ENCODE measurements at regions not wholly inside any gene's neighbourhood (a gene's known extent, or its start where the extent isn't known, plus 50 kb on each side); places are given as distances from the start of the nearest gene placed in this dataset.

DNA sequence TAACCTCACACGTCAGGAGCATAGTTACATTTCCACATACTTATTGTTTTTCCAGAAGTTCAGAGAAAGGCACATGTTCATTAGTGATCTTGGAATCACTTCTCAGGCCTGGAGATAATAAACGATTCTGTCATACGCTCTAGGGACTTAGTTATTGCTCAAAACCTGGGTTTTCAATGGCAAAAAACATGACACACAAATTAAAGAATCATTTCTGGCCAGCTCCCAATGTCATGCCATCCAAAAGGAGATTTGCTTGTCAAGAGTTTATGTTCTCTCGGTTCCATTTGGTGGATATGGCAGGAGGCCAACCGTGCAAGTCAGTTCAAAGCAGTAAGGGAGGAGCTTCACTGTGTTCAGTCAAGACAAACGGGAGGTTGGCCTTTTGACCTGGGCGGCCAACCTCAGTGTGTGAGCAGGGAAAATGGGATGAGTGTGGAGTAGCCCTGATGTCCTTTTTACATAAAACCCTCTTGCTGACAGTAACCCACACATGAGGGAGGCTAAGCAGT is 123.4 kb downstream of the NXNL2 start:
- DNase-seq (ENCODE audit: low read depth, low spot score), result no peak

DNA sequence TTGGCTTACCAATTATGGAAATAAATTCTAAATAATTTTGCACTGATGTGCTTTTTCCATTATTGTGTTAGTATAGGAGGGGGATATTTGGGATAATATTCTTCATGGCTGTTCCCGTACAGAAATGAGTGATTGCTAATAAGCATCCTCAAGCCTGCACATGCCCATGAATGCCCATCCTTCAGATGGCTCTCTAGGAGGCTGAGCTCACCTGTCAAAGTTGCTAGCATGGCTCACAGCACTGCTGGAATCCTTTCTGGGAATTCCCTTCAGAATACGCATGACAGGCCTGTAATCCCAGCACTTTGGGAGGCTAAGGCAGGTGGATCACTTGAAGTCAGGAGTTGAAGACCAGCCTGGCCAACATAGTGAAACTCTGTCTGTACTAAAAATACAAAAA is 124.1 kb downstream of the NXNL2 start:
- no peak for DNase-seq (ENCODE audit: low read depth, low spot score)

DNA sequence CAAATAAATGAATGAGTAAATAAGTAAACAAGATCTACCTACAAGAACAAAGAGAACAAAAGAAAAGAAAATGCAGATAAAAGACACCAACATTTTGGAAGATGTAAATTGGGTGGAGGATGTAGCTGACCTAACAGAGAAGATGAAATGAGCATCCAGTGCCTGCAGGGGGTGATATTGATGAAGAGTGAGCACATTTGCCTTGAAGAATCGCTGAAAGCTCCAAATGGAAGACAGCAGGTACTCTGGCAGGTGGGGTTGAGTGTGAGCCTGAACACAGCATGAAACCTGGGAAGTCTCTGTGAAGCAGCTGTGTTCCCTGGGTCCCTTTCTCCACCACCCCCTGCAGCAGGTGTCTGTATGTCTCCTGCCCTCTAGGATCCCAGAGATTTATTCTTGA is 125.6 kb downstream of the NXNL2 start:
- peak; percentile 33 for DNase-seq (ENCODE audit: low read depth, low spot score)

DNA sequence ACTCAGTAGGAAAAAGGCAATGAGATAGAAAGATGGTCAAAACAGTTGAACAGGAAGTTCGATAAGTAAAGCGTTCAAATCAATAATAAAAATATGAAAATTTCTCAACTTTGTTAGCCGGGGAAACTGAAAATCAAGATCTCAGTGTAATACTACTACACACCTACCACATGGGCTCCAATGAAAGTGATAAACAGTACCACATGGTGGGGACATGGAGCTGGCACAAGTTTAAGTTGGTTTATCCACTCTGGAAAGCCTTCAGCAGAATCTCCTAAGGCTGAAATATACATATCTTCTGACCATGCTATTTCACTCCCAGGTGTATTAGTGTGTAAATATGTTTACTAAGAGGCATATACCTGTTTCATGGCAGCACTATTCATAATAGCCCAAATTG is 126.8 kb downstream of the NXNL2 start:
- DNase-seq (ENCODE audit: low read depth, low spot score), result no peak

DNA sequence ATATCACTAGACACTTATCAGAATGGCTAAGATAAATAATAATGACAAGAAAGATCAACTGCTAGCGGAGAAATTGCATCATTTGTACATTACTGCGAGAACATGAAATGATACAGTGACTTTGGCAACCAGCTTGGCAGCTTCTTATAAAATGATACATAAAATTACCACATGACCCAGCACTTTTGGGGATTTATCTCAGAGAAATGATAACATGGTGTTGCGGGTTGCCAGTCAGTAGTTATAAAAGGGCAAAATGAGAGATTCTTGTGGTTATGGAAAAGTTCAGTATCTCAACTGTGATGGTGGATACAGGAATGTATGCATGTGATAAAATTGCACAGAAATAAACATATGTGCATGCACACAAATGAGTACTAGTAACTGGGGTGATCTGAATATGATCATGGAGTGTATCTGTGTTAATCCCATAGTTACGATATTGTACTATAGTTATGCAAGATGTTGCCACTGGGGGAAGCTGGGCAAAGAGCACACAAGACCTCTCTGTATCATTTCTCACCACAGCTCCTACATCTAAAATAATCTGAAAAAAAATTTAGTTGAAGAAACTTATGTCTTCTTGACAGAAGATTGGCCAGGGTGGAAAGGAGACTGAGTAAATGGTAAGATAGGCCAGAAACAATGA is 128.9 kb downstream of the NXNL2 start:
- no peak for DNase-seq (ENCODE audit: low read depth, low spot score)

DNA sequence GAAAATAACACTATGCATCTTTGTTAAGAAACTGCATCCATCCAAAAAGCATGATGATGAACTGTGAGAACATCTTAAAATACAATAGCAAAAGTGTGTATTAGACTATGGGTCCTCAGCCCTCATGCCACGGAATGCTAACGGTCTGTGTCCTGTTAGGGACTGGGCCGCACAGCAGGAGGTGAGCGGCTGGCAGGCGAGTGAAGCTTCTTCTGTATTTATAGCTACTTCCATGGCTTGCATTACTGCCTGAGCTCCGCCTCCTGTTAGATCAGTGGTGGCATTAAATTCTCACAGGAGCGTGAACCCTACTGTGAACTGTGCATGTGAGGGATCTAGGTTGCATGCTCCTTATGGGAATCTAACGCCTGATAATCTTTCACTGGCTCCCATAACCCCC is 129.8 kb downstream of the NXNL2 start:
- DNase-seq (ENCODE audit: low read depth, low spot score), result peak; percentile 17

DNA sequence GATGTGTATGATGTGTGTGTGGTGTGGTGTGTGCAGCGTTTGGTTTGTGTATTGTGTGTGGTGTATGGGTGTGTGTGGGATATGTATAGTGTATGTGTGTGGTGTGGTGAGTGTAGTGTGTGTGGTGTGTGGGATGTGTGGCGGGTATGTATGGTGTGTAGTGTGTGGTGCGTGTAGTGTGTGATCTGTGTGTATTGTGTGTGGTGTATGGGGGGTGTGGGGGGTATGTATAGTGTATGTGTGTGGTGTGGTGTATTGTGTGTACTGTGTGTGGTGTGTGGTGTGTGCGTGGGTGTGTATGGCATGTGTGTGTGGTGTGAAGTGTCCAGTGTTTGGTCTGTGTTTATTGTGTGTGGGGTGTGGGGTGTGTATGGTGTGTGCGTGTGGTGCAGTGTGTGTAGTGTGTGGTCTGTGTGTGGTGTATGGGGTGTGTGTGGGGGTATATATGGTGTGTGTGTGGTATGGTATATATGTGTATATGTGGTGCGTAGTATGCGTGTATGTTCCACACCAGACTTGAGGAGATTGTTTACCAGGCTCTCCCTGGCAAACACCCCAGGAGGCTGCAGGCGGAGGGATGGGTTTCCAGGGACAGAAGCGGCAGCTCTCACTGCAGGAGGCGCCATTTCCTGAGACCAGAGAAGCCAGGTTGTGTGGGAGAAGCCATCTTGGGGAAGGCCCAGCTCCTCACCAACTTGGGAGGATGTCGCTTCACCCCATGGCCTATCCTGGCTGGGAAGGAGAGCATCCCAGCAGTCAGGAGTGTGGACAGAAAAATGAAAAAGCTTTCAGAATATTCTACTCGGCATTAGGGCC is 138.1 kb downstream of the NXNL2 start:
- DNase-seq (ENCODE audit: low read depth, low spot score), result peak; percentile 29

DNA sequence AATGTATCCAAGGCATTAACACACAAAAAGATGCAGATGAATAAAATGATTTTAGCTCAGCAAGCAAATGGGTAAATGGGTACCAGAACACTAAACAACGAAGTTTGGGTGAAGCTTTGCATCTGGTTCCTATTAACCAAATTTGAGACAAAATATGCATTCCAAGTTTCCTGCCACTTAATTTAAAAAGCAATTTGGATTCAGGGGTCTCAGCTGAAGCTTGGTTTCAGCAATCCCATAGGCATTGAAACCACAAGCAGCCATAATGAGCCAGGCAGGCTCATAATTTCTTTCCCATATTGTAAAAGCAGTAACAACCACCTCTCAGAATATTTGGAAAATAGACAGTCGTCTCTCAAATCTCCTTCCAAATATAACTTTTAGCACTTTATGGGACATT is 138.9 kb downstream of the NXNL2 start:
- no peak for DNase-seq (ENCODE audit: low read depth, low spot score)

DNA sequence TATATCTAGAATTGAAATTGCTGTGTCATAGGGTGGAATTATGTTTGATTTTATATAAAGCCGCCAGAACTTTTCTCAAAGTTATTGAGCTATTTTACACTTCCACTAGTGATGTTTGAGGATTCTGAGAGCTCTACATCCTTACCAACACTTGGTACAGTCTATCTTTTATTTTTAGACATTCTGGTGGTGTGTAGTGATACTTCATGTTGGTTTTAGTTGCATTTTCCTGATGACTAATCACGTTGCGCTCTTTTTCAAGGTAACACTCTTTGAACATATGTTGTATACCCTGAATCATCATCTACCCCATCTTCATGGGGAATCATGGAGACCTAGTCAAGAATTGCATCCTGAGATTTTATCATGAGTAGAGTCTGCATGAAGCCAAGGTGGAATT is 141.7 kb downstream of the NXNL2 start:
- DNase-seq (ENCODE audit: low read depth, low spot score), result no peak

DNA sequence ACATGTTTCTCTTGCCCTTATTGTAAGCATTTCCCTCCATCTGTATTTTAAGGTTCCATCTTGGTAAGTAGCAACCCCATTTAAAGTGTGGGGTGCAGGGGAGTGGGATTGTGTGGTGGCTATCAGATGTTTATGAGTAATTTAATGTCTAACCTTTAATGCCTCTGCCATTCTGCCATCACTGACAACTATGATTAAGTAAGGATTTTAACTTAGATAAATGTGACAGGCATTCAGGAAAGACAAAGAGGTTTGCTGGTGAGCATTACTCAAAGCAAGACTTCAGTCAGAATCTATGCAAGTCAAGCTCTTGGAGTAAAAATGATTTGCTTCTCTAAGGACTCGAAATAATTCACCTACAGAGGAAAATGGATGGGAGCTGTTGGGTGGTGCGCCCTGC is 143.0 kb downstream of the NXNL2 start:
- DNase-seq (ENCODE audit: low read depth, low spot score), result no peak

DNA sequence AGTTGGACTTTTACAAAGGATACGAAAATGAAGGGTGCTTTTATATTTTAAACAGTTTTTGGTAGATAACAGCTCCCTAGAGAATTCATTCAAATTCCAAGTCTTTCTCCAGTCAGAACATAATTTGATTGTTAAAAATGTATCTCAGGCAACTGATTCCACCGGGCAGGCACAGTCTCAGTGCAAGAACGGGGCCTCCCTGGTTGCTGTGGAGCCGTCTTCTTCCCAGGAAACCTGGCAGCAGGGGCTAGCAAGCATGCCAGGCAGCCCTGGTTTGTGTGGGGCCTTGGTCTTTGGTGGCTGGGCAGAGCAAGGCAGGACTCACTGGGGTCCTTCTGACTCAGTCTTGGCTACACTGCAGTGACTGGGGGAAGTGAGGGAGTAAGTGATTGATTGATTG is 143.5 kb downstream of the NXNL2 start:
- no peak for DNase-seq (ENCODE audit: low read depth, low spot score)

DNA sequence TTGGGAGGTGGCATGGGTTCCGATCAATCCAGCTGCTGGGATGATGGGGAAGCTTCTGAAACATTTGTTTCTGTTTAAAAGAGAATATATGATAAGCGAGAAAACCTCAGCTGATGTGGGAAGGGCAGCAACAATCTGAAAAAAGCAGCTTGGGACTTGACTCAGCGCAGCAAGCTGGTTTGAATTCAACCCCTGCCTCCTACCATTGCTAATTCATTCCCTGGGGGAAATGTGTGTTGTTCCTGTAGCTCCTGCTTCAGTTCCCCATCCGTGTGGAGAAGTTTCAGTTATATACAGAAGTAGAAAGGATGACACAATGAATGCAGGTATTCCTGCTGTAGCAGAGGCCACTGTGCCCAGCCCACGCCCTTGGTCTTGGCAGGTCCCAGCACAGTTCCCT is 145.1 kb downstream of the NXNL2 start:
- no peak for DNase-seq (ENCODE audit: low read depth, low spot score)

DNA sequence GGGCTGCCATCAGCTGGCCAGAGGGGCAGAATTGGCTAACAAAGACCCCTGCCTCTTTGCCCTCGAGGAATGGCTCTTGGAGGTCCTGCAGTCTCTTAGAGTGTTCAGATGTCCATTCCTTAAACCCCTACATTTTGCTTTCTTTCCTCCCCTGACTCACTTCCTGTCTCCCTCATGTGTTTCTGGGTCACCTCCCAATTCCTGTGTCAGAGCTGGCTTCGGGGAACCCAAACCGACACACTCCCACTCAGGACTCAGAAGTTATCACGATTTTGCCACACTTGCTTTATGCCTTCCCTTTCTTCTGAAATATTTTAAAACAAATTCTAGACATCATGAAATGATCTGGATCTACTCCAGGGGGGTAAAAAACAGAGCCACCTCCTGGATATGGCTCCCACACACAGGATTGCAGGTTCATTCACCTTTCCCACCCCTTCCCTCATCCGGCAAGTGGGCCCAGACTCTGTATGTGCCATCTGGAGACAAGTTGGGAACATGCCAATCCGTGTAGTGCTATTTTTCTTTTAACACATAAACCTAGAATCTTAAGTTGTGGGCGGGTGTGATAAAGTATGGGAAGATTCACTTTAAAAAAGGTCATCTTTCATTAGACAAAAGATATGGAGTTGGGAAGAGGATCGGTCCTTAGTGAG is 145.7 kb downstream of the NXNL2 start:
- no peak for DNase-seq (ENCODE audit: low read depth, low spot score)

DNA sequence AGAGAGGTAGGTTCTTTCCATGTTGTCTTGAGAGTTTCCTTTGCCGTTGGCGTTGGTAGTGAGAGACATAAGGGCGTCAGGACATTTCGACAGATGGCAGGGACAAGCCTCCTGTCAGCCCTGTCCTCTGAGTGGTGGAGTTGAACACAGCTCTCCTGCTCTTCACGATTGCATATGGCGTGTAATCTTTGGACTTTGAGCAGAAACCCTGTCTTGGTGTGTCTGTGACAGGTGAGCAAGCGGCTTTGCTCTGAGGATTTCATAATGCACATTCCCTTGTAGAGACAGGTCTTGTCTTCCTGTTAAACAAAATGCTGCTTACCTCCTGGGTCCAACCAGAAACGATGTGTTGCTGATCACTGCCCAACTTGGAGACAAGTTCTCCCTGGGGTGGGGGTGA is 146.5 kb downstream of the NXNL2 start:
- no peak for DNase-seq (ENCODE audit: low read depth, low spot score)

DNA sequence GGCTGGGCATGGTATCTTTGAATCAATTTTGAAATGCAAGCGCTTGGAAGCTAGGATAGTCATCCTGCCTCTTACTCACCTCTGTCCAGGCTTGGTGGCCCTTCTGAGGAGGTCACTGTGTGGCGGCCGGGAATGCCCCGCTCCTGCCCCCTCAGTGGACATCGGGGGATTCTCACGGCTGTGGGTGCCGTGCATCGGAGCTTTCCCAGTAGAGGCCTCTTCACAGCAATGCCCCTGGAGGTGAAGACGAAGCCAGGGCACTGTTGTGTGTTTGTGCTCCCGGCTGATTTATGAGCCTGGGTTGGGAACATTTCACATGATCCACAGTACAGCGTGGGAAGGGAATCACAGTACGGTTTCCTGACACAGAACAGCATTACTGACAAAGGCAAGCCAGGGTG is 147.5 kb downstream of the NXNL2 start:
- DNase-seq (ENCODE audit: low read depth, low spot score), result no peak

DNA sequence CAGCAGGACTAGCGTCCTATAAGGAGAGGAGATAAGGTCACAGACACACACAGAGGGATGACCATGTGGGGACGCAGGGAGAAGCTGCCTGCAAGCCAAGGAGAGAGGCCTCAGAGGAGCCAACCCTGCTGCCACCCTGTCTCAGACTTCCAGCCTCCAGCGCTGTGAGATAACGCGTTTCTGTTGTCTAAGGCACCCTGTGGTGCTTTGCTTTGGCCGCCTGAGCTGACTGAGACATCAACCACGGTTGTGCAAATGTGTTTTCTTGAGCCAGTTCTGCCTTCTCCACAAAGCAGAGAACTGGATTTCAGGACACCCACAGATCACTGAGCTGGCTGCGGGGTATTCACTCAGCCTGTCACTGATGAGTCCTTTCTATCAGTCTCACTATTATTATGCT is 149.1 kb downstream of the NXNL2 start:
- DNase-seq (ENCODE audit: low read depth, low spot score), result peak; percentile 24

DNA sequence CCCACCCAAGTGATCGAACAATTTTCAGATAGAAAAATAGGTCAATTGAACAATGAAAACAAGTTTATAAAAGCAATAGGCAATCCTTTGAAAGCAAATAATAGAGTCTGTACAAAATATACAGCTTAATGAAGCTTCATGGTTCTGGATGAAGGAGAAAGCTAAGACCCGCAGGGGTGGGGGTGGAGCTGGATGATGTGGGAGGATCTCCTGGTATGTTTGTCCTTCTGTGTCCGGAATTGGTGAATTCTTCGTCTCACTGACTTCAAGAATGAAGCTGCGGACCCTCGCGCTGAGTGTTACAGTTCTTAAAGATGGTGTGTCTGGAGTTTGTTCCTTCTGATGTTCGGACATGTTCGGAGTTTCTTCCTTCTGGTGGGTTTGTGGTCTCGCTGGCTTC is 149.9 kb downstream of the NXNL2 start:
- no peak for DNase-seq (ENCODE audit: low read depth, low spot score)

DNA sequence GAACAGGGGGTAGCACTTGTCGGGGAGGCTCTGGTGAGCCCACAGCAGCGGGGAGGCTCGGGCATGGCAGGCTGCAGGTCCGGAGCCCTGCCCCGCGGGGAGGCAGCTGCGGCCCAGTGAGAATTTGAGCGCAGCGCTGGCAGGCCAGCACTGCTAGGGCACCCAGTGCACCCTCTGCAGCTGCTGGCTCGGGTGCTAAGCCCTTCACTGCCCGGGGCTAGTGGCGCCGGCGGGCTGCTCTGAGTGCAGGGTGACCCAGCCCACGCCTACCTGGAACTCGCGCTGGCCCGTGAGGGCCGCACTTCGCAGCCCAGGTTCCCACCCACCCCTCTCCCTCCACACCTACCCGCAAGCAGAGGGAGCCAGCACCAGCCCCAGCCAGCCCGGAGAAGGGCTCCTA is 151.0 kb downstream of the NXNL2 start:
- no peak for DNase-seq (ENCODE audit: low read depth, low spot score)

DNA sequence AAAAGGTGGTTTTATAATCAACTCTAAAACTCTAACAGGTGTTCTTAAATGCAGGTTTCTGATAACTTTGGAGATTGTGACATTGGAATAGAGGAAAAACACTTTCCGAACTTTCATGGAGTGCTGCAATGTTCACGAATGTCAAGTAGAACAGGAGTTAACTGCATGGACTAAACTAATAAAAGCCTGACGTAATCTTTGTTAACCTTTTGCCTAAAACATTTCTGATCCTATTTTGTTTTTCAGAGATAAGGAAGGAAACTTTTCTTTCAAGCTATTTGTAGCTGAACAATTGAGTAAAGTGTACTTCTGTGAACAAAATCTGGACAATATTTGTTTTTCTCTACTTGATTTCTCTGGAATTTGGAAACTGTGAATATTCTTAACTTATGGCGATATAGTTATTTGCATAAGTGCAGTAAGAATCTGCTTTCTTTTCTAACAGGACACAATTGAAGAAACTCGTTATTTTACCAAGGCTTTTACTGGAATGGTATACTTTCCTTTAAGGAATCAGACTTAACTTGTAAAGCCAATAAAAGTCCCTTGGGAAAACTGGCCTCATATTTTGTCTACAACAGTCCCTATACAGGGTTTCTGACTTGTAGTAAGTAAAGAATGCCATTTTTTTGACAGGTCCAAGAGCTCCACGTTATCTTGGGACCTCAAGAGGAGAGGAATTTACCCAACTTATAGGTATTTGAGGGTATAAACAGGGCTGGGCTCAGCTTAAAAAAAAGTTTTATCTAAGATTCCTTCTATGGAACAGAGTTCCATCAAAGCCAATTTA is 154.7 kb downstream of the NXNL2 start:
- no peak for DNase-seq (ENCODE audit: low read depth, low spot score)

DNA sequence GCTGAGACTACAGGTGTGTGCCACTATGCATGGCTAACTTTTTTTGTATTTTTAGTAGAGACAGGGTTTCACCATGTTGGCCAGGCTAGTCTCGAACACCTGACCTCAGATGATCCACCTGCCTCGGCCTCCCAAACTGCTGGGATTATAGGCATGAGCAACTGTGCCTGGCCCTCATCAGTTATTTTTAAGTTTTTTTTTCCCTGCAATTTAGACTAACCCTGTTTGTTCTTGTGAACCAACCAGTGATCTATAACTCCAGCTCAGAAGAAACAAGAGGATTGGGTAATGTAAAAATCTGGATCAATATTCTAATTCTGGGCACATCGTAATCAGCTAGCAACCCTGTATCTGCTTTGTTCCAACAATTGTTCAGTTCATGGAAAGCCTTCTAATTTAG is 155.7 kb downstream of the NXNL2 start:
- no peak for DNase-seq (ENCODE audit: low read depth, low spot score)

DNA sequence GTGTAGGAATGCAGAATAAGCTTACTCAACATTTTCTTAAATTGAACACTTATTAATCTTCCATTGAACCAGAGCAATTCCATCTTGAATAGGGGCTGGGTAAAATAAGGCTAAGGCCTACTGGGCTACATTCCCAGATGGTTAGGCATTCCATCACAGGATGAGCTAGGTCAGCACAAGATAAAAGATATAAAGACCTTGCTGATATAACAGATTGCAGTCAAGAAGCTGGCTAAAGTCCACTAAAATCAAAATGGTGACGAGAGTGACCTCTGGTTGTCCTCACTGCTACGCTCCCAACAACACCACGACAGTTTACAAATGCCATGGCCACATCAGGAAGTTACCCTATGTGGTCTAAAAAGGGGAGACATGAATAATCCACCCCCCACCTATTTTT is 156.1 kb downstream of the NXNL2 start:
- DNase-seq (ENCODE audit: low read depth, low spot score), result no peak

DNA sequence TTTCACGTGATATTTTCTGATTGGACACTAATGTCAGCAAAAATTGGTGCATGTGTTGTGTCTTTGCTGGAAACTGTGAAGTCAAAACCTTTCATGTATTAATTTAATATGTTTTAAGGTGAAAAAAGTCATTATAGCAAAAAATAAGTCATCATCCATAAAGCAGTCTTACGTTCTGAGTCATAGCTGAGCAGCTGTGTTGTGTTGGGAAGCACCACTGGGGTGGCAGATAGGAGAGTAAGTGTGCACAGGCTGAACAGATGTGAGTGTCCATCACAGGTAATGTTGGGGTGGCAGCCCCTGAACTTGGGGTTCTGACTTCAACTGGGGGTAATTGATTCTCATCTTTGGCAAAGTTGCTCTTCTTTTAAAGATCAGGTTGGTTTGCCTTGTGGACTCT is 156.8 kb downstream of the NXNL2 start:
- DNase-seq (ENCODE audit: low read depth, low spot score), result no peak
